GM19467 (cell line): ENCODE measurements at regions not wholly inside any gene's neighbourhood (a gene's known extent, or its start where the extent isn't known, plus 50 kb on each side); places are given as distances from the start of the nearest gene placed in this dataset.
"Not testable (repeated sequence)": the region's sequence is repeated elsewhere in the genome, so short reads cannot be mapped to it uniquely, and the experiment has no call there.

Experiments
- ATAC-seq: cut with Tn5 transposase; IDR thresholded peaks from one replicate; pipeline ENCODE4 v1.9.1; 2021; ENCODE audit warnings: mild to moderate bottlenecking, moderate library complexity; ENCODE audit not compliant: unreplicated experiment

DNA sequence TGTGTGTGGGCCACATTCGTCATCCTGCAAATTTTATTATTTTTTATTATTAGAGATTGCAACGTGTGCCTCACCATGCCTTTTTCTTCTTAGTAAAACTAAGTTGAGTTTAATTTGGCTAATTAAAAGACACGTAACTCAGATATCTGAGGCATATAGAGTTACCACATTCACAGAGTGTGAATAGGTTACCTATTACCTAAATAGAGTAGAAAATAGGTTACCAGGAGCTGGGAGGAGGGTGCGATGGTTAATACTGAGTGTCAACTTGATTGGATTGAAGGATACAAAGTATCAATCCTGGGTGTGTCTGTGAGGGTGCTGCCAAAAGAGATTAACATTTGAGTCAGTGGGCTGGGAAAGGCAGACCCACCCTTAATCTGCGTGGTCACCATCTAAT lies 116.3 kb upstream of the CARD11 start:
- ATAC-seq = not testable (repeated sequence)

DNA sequence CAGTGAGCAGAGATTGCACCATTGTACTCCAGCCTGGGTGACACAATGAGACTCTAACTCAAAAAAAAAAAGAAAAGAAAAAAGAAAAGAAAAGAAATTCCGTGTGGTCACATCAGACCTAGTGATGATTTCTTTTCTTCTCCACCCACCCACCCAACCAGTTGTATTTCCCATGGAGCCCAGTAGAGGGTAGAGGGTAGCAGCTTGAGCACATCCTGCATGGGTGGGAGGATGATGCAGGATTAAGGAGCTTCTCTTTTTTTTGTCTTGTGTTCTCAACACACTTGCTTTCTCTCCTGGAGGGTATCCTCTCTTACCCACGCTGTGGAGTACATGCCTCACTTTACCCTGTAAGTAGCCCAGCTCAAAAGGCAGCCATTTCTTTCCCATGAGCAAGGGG lies 118.6 kb upstream of the CARD11 start:
- no peak for ATAC-seq

DNA sequence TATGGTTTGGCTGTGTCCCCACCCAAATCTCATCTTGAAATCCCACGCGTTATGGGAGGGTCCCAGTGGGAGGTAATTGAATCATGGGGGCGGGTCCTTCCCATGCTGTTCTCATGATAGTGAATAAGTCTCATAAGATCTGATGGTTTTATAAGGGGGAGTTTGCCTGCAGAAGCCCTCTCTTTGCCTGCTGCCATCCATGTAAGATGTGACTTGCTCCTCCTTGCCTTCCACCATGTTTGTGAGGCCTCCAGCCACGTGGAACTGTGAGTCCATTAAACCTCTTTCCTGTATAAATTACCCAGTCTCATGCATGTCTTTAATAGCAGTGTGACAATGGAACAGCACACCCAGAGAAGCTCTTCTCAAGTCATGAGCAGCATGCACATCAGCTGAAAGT lies 119.1 kb upstream of the CARD11 start:
- not testable (repeated sequence) for ATAC-seq

DNA sequence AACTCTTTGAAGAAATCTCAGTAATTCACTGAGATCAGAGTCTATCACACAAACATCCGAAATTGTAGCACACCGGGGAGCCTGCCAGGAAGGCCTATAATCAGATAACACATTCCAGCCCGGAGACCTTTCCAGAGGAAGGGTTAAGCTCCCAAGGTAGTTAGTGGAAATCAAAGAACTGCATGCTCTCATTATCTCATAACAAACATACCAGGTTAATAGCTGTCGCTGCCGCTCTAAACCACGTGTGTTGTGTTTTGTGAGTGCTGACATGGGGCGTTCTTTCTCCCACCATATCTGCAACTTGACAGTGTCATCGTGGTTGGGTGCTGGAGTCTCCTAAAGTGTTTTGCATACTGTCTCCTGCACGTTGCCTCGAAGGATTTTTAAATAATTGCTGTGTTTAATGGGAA lies 120.7 kb upstream of the CARD11 start:
- no peak for ATAC-seq

DNA sequence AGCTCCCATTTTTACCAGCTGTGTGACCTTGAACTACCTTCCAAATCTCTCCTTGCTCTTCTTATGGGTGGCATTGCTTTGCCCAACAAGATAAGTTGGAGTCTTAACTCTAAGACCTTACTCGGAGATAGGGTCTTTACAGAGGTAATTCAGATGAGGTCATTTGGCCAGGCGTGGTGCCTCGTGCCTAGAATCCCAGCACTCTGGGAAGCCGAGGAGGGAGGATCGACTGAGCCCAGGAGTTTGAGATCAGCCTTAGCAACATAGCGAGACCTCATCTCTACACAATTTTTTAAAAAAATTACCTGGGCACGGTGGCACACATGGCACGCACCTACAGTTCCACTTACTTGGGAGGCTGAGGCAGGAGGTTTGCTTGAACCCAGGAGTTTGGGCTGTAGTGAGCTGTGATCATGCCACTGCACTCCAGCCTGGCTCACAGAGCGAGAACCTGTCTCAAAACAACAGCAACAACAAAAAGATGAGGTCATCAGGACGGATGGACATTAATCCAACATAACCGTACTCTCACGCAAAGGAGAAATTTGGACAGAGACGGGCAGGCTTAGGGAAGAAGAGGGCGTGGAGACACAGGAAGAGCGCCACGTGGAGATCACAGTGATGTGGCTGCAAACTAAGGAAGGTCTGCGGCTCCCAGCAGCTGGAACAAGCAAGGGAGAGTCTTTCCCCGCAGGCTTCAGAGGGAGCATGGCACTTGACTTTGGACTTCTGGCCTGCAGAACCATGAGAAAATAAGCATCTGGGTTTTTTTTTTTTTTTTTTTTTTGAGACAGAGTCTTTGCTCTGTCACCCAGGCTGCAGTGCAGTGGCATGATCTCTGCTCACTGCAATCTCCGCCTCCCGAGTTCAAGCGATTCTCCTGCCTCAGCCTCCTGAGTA lies 122.3 kb upstream of the CARD11 start:
- no peak for ATAC-seq

DNA sequence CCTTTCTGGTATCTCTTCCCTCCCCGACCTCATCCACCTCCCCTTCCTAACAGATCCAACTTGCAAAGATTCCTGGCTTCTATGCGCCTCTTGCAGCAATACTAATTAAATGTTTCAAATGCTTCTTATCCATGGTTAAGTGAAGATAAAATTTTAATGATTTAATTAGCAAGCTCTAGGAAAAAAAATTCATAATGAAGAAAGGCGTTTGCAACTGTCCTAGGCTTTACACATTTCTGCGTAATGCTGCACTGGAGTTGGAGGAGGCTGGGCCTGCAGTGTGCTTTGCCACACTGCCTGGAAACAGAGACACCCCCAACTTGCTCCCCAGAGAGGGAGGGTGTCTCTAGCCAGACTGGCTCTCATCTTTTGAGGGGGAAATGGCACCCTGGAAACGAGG lies 123.9 kb upstream of the CARD11 start:
- no peak for ATAC-seq

DNA sequence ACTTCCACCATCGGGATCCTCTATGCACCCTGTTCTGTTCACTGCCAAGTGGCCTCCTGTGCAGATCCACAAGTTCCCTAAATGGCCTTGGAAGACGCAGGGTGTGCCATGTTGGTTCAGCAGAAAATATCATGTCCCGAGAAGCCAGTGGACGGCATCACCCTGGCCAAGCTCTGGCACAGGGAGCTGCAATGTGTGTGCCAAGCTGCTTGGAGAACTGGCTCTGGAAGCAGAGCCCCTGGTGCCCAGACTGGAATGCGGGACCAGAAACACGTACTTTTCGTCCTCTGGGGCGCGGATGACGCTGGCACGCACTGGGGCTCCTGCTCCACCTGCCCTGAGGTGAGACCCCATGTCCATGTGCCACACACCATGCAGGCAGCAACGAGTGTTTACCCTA lies 124.7 kb upstream of the CARD11 start:
- ATAC-seq = no peak

DNA sequence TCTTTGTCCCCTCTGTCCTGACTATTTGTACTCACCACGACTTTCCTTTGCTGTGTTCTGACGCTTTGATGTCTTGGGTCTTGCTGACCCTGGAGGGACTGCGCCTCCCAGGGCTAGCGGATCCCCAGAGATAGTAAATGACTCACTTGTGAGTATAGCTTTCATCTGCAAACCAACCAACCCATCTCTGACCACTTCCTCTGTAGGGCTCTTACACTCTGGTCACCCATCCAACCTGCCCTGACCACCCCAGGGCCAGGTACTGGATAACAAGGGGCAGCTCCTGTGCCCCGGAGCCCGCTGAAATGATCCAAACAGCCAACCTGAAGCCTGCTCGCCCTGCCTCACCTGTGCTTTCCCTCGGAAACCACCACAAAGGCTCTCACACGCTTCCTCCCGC lies 125.2 kb upstream of the CARD11 start:
- ATAC-seq = no peak

DNA sequence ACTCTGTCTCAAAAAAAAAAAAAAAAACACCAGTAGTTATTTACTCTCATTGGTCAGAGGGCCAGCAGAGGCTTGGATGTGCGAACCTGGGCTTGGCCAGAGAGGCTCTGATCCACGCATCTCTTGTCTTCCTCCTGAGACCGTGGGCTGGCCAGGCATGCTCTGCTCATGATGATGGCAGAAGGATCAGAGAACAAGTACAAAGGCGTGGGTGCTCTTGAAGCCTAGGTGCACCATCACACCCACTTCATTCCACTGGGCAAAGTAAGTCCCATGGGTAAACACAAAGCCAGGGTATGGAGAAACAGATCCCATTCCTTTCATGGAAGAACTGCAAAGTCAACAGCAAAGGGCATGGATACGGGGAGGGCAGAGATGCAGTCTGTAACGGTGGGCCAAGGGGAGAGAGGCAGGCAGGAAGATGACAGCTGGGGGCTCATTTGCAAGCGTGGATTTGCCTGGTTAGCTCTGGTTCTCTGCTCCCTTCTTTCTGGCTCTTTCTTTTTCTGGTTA lies 128.2 kb upstream of the SDK1 start:
- no peak for ATAC-seq

DNA sequence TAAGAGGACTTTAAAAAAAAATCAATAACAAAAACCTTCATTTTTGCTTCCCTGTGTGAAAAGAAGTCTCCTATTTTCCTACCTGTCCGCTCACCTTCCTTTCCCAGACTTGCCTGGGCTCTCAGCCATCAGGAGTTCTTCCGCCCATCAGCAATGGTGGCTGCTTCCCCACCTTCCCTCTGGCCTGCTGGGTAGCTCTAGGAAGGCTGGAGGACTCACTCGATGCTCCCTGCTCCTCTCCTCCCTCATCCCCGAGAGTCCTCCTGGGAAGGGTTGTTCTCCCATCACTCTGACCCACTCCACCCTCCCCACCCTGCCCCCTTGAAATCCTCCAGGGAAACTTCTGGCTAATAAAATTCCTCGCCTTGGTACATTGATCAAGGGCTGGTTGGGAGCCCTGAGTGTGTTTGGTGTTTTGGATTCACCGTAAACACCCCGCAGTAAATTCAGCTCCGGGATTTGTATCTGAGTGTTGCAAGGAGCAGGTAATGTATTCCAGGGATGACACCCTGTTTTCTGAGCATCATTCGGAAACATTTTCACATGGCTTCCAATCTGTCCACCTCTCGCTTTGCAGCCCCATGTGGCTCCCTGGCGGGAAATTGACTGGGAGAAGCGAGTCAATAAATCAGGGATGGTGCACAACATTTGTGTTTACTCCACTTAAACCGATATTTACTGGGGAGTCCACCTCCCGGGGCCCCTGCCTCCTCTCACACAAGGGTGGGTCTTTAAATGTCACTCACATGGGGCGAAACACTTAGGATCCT lies 126.4 kb upstream of the SDK1 start:
- ATAC-seq = no peak

DNA sequence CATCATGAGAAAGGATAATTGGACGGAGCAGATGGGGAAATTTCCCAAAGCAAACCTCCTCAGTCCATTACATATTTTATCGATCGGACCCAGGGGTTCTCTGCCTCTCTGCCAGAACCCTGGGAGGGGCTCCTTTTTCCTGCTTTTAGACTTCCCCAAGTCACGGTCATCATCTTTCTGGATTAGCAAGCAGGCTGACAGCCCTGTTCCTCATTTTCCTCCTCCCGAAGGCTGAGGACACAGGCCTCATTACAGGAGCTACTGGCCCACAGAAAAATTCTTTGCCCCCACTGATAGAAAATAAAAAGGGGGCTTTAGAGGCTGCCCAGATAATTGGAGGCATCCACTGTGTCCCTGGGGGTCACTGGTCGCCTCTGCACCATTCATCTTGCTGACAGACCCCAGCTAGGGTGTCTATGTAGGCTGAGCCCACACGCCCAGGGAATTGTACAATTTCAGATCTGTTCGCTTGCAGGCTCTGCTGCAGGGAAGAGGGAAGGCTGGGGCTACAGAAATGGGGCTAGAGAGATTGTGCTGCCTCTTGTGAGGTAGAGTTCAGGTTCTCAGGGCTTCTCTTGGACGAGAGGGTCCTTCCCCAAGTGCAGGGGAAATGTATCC lies 125.7 kb upstream of the SDK1 start:
- ATAC-seq = no peak

DNA sequence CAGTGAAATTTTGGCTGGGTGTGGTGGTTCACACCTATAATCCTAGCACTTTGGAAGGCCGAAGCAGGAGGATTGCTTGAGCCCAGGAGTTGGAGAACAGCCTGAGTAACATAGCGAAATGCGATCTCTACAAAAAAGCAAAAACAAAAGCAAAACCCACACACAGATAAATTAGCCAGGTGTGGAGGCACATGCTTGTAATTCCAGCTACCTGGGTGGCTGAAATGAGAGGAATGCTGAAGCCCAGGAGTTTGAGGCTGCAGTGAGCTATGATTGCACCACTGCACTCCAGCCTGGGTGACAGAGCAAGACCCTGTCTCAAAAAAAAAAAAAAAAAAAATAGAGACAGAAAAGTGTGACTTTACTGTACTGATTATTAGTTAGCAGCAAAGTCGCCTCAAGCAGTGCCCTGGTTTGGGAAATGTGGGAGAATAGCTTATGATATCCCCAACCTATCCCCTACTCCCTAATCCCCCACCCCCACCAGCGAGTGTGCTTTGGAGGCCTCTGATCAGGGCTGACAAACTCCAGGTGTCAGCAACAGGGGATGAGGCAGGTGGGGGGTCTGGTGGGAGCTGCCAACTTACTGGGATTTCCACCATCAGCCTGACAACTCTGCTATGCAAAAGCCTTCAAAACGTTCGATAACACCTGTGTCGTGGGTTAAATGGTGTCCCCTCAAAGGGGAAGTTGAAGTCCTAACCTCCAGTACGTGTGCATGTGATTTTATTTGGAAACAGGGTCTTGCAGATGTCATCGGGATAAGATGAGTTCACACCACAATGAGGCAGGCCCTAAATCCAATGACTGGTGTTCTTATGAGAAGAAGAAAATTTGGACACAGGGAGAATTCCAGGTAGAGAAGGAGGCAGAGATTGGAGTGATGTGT lies 124.7 kb upstream of the SDK1 start:
- no peak for ATAC-seq

DNA sequence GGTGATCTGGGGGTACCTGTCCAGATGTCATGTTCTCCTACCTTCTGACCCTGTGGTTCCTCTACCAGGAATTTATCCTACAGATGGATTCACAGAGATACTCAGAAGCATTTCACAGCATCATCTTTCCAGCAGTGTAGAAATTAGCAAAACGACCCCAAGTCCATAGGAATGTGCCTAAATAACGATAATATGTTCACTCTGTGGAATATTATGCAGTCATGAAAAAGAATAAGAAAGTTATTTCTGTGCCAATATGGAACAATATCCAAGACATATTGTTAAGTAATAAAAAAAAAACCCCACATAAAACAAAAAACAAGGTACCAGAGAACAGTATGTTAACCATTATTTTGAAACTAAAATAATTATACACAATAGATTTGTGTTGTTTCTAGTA lies 123.8 kb upstream of the SDK1 start:
- no peak for ATAC-seq

DNA sequence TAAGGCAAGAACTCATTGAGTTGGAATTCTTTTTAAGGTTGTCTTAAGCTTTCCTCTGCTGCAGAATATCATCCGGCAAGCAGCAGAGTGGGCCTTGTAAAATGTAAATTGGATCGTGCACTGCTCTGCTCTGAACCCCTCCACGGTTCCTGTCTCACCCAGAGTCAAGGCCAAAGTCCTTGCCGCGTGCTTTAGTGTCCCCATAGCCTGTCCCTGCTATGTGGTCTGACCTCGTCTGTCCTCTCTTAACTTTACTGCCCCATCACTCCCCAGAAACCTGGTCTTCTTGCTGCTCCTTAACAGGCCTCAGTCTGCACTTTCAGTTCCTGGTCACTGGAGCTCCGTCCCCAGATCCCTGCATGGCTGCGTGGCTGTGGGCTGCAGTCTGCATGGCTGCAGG lies 121.6 kb upstream of the SDK1 start:
- ATAC-seq = no peak

DNA sequence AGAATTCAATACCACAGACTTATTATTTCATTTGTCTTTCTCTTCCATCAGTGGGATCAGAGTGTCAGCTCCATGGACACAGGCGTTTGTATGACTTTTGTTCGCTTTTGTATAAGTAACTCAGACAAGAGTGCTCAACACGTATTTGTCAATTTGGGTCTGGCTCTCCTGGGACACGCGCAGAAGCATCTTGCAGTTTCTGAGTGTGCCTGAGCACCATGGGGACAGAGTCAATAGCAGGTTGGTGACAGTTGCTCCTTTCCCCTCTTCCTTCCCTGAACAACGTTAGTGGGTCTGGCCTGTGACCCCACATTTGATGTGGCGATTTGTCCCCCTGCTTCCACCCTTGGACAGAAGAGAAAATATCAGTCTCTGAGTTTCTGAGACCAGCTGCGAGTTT lies 120.4 kb upstream of the SDK1 start:
- no peak for ATAC-seq

DNA sequence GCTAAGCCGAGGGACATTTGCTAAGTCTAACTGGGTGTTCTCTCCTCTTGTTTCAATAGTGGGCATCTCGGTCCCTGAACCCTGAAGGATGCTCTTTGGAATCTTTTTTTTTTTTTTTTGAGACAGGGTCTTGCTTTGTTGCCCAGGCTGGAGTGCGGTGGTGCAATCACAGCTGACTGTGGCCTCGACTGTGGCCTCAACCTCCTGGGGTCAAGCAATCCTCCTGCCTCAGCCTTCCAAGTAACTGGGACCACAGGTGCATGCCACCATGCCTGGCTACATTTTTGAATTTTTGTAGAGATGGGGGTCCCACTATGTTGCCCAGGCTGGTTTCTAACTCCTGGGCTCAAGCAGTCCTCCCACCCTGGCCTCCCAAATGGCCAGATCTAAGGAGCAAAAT lies 119.0 kb upstream of the SDK1 start:
- not testable (repeated sequence) for ATAC-seq

DNA sequence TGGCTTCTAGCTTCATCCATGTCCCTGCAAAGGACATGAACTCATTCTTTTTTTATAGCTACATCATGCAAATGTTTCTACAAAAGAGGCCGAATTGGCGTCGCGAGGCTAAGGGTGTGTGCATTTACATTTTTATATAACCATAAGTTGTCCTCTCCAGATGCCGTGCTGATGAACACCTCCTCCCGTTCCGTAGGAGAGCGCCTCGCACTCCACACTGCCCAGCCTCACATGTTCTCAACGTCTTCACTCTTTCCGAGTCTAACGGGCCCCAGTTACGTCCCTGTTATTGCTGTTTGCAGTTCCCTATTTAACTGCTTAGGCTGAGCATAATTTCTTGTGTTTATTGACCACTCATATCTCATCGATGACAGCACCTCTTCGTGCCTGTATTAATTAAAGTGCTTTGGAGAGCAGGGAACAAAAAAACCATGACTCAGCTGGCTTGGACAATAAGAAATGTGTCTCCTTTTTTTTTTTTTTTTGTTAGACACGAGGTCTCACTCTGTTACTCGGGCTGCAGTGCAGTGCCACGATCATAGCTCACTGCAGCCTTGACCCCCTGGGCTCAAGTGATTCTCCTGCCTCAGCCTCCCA lies 113.5 kb upstream of the SDK1 start:
- no peak for ATAC-seq

DNA sequence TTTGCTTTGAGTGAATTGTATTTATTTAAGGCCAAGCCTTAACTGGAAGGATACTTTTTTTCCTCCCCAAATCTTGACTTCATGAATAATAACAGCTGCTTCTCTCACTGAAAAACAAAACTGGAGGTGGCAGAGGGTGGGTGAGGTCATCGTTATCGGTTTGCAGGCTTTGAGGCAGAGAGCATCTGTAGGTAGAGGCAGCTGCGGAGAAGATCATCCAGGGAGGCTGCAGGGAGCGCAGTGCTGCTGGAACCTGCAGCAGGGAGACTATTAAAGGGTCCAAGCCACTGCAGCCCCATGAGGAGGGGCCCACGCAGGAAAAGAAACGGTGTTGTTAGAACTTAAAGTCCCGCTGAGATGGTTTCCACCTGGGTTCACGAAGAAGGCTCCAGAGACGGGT lies 112.1 kb upstream of the SDK1 start:
- no peak for ATAC-seq

DNA sequence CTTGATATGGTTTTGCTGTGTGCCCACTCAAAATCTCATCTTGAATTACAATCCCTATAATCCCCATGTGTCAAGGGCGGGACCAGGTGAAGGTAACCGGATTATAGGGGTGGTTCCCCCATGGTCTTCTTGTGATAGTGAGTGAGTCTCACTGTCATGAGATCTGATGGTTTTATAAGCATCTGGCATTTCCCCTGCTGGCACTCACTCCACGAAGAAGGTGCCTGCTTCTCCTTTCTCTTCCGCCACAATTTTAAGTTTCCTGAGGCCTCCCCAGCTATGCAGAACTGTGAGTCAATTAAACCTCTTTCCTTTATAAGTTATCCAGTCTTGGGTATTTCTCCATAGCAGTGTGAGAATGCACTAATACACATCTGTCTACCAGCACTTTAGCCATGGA lies 109.5 kb upstream of the SDK1 start:
- ATAC-seq = no peak

DNA sequence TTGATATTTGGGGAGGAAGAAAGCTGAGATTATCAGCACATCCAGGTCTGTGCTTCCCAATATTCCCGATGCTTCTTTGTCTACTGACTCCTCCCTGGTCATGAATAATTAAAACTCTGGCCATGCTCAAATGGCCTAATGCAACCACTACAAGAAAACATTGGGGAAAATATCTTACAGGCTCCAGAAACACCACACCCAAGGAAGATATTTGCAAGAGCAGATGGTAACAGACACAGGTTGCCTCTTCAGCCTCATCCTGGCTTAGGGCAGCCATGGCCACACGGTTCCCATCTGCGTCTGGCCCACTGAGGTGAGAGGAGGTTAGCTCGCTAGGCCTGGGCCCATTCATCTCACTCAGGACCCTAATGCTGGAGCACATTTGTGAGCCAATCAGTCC lies 108.4 kb upstream of the SDK1 start:
- ATAC-seq = no peak
